Pons (tissue), 1 donor: ENCODE measurements at regions not wholly inside any gene's neighbourhood (a gene's known extent, or its start where the extent isn't known, plus 50 kb on each side); places are given as distances from the start of the nearest gene placed in this dataset.

Experiments
- DNase-seq: peaks from one replicate; pipeline ENCODE4 v3.0.0-alpha.2; 2016; ENCODE audit warnings: low spot score

DNA sequence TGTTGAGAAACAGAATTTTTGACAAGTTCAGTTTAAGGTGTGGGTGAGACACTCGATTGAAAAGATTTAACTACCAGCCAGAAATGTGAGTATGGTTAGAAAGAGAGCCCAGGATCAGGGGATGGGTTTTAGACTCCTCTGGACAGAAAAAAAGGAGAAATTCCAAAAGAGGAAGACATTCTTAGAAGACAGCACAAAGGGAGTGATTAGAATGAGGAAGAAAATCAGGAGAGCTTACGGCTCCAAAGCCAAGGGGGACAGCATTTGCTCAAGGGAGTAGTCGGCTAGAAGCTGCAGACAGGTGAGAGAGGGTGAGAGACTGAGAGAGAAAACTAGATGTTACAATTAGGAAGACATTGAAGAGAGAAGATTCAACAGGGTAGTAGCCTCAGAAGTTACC, 166.1 kb downstream of the ADAMTS15 start:
- no peak for DNase-seq

DNA sequence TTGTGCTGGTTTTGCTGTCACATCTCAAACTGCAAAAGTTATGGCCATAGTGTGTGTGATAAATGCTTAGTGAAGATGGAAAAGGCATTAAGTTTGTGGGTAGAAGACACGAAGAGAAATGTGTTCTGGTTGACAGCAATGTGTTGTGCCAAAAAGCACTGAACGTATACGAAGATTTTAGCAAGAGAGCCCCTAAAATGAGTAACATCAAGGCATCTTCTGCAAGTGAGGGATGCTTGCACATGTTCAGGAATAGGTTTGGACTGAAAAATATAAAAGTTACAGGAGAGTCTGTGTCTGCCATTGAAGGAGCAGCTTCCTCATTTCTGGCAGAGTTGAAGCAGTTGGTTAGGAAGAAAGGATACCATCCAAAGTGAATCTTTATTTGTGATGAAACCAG, 167.1 kb downstream of the ADAMTS15 start:
- DNase-seq, result no peak

DNA sequence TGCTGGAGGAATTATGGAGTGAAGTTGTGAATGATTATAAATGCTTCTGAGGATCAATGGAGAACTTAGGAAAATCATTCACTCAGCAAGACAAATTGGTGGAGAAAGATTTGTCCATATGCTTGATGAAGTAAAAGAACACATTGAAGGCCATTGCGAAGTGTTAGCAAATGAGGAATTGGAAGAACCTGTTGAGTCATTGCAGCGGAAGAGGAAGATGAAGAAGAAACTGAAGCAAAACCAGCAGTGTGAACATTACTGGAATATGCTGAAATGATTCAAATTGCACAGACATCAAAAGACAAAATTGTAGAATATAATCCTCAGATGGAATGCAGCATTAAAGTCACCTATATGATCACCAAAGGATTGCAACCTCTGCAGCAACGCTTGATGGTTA, 168.1 kb downstream of the ADAMTS15 start:
- no peak for DNase-seq

DNA sequence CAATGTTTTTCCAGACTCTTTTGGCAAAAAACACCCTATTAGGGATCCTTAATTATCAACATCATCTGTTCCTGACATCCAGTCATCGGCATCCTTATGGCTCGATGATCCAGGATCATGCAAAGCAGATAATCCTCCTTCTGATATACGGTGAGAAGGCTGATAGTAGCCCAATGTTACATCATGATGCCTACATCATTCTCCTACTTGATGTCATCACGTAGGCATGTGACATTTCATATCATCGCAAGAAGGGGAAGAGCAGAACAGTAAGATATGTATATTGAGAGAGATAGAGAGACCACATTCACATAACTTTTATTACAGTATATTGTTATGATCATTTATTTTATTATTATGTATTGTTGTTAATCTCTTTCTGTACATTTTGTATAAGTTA, 168.6 kb downstream of the ADAMTS15 start:
- no peak for DNase-seq

DNA sequence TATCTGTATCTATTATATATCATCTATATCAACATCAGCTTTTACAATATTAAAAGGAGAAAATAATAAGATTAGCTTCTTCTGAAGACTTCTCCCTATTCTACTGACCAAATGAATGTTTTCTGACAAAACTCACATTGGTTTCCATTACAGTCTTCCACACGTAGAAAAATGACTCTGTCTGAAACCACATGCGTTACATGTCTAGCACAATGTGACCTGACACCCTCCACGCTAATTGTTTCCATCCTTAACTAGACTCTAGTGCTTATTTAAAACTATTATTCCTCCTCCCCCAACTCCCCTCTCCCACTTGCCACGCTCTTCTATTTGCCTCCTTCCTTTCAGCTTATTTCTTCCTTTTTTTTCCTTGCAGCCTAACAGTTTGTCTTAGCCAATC, 172.1 kb downstream of the ADAMTS15 start:
- DNase-seq, result no peak

DNA sequence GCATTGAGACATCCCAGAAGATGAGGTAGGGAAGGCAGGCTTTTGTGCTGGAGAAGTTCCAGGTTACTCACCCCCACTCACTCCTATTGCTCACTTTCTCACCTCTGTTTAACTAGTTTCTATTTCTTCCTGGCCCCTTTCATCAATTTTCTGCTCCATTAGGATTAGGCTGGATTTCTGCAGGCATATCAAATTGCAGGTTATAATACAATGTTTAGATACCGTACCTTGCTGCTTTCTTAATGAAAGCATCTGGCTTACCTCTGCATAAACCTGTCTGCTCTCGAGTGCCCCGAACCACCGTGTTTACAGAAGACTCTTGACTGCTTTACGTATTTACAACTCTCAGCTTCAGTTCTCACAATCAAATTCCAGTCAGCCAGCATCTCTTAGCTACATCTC, 173.7 kb downstream of the ADAMTS15 start:
- no peak for DNase-seq

DNA sequence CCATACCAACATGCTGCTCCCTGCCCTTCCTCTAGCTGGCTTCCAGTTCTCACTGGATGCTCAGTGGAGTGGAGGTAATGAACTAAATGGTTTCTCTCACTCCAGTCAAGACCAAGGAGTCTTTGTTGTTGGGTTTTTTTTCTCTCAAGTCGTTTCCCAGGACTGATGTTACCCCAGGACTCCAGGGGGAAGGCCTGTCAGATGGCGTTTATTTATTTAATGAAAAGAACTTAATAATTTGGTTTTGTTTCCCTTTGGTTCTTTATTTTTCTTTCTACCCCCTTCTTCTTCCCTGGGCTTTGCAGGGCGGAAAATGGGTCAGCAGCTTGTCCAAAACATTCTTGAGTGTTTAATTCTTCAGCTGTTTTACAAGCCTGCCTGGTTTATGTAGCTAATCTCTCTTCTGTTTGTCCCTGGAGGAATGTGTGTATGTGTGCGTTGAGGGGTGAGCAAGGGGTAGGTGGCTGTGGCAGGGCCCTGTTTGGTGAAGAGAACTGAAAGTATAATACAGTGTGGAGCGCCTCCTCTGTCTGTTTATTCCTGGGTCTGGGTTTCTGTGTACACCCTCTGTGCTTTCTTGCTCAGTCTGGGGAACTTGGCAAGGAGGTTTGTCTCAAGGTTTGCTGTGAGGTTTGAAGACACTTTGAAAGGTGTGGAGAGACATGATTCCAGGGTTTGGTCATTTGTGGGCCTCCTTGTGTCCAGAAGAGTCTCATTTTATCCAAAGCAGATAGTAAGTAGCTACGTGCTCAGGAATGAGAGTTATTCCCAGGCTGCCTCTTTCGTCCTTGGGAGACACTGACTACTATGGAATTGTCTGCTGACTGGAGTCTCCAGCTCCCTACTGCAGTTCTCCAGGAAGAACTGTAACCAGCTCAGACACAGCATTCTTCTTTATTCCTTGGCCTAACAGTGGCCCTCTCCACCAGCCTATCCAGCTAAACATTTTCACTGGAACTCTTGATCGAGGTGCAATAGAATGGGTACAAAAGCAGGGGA, 175.5 kb downstream of the ADAMTS15 start:
- DNase-seq, result no peak

DNA sequence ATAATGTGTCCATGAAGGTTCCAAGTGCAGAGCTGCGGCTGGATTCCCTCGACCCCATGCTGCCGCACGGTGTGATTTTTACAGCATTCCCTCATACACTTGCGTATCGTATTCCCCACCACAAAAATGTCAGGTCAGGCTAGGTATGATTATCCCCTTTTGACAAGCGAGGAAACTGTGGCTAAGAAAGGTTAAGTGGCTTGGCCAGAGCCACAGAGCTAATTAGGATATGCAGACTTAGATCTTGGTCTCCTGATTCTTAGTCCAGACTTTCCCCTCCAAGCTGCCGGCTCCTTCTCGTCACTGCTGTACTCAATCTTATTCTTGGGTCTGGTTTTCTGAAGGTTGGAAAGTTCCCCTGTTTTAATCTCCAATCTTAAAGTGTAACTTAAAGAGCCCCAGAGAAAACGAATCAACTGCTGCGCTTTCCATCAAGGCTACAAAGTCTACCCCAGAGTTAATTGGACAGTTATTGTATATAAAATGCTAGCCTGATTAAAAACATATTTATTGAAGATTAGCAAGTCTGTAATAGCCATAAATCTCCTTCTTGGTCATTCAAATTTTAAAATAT, 176.6 kb downstream of the ADAMTS15 start:
- no peak for DNase-seq

DNA sequence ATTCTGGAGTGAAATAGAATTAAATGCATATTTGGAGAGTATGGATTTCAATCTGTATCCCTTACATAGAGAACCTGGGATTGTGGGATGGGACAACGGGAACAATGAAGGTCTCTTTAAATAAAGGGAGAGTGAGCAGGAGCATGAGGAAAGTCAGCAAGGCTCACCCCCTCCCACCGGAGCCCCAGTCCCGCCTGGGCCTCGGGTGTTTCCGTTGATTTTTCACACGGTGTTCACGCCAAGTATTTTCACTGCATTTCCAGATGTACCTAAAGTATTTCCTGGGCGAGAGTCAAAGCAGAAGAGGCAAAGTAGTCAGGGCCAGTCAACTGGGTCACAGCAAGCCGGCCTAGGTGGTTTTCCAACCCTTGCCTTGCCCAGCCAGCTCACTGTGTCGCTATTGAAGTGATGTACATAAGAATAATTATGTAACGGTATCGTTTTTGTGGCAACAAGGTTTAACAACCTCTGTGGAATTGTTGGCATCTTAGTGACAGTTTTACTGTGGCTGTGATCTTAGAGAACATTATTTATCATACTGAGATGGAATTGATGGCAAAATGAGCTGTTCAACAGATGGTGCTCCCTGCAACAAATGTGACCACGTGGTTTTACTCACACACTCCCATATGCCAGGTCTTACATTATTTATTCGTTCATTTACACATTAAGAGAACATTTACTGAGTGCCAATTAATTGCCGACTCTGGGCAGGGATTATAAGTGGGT, 177.3 kb downstream of the ADAMTS15 start:
- DNase-seq, result no peak

DNA sequence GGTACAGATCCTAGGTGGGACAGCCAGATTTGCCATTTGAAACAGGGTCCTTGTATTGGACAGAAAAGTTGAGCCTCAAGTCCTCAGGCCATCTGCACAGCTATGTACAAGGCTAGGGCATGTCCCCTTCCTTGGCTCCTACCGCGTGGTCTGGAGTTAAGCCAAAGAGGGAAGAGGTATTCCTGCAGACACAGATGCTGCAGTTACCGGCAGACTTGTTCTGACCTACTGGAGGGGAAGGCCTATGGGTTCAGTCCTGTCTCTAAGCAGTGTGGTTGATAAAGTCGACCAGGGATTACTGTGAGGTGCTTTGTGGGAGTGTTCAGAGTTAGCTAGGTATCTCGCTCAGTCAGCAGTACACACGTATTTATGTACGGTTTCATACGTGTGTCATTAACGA, 180.6 kb downstream of the ADAMTS15 start:
- DNase-seq, result no peak

DNA sequence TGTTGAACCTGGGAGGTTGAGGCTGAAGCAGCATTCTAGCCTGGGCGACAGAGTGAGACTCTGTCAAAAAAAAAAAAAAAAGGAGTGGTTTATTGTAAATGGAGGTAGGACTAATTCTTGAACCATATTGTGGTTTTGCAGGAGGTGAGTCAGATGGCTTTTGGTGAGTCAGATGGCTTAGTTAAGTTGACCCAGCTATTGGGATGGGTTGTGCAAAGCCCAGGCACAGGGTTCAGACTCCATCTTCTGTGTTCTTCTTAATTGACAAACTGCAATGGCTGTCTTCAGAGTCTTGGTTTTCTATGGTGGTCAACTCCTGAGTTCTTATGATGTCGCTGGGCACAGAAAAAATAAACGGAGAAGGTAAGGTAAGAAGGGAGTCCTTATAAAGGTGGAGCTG, 182.7 kb downstream of the ADAMTS15 start:
- DNase-seq, result no peak

DNA sequence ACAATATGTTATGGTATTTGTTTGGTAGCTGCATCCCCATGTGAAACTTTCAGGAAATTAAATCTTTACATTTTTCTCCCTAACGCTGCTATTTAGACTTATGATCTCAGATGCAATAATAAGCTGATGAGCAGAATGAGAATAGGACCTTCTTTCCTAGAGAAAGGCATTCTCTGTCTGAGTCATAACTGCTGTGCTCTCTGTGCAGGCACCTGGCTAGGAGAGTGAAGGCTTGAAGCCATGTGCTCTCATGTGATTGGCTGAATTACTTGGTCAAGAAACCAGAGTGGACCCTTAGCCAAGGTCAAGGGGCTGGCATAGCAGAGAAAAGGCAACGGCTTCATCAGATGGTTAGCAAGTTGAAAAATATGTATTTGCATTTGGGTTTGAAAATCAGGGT, 185.0 kb downstream of the ADAMTS15 start:
- DNase-seq, result no peak

DNA sequence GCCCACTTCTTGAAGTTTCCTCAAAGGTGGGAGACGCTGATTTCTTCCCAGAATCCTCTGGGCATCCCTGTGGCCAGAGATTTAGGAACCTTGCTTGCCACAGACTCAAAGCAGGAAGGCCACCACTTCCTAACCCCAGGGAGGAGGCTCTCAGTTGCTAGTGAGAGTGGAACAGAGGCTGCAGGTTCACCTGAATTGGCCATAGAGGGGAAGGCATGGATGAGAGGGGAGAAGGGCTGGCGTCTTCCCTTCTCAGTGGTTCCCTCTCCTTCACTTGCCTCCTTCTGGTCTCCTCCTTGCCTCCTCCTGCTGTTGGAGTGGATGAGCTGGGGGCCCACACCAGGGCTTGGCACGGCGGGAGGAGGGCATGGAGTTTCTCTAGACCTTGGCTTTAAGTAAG, 185.7 kb downstream of the ADAMTS15 start:
- DNase-seq, result no peak

DNA sequence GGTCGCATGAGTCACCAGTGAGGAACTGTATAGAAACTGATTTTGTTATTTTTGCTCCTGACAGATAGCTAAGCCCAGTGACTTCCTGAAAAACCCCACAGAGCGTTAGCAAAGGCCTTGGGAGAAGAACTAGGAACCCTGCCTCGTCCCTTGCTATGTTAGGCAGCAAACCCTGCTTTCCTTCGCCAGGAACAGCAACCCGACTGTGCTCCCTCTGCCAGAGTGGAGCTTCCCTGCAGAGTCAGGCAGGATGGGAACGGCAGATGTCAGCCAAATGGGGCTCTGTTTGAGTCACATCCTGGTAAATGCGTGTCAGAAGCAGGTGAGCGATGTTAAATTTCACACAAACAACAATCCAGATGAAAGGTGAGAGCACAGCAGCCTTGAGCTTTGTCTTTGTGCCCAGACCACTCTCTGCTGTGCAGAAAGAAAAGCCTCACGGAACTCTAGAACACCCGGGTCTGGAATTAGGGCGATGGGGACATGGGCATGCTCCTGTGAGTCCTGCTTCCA, 186.6 kb downstream of the ADAMTS15 start:
- DNase-seq, result peak; percentile 35

DNA sequence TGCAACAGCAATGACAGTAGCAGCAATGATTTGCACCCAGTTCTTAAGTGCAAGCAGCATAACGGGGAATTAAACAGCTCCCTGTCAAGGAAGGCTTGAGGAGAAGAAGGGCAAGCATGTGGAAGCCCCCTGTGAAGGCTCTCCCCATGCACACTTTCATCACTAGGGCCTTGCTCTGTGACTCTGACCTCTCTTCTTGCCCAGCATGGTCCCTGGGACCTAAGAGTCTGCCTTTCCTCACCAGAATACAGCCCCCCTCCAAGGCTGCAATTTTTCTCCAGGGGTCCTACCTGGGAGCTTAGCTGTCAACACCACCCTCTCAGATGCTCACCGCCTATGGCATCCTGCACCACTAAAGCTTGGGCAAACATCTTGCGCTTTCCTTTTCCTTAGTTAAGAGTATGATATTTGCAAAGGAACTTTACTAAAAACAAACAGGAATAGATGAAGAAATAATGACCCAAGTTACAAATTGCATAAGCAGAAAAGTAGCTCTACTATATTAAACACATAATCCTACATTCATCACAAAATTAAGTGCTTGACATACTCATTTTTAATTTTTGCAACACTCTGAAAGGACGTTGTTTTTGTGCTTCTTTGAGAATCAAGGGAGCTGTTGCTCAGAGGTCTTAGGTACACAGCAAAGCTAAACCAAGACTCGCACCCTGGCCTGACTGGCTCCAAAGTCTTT, 187.6 kb downstream of the ADAMTS15 start:
- no peak for DNase-seq

DNA sequence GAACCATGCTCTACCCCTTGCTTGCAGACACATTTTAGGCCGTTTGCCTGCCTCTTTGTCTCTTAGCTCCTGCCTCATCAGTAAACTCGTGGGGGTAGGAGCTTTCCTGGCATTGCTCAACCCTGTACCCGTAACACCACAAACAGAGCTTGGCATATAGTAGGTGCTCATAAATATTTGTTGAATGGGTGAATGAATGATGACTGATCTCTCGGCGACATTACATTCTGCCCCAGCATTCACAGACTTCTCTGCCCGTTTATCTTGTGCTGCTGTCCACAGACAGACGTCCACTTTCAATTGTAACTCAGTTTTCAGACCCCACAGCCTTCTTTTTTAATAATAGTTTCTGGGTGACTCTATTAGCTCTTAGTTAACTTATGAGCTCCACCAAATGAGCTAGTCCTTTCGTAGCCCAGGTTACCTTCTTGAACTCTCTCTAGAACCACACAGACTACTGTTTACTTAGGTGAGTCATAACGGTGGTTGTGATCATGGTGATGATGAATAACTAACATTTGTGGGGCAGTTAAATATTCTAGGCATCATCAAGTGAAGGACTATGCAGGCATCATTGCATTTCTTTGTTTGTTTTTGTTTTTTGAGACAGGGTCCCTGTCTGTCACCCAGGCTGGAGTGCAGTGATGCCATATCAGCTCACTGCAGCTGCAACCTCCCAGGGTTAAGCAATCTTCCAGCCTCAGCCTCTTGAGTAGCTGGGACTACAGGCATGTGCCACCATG, 188.4 kb downstream of the ADAMTS15 start:
- no peak for DNase-seq

DNA sequence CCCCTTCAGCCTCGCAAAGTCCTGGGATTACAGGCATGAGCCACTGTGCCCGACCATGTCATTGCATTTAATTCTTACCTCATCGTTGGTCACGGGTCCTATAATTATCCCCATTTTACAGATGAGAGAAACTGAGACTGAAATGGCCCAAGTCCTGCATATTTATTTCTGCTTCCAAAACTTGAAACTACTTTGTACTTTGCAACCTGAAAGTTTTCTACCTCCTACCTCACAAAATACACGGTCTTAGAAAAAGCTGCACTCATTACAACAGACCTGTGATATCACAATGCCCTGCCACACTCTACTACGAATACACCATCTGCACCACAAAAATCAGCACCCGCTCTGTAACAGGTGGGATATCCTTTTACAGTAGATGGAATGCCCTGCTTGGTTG, 189.1 kb downstream of the ADAMTS15 start:
- no peak for DNase-seq

DNA sequence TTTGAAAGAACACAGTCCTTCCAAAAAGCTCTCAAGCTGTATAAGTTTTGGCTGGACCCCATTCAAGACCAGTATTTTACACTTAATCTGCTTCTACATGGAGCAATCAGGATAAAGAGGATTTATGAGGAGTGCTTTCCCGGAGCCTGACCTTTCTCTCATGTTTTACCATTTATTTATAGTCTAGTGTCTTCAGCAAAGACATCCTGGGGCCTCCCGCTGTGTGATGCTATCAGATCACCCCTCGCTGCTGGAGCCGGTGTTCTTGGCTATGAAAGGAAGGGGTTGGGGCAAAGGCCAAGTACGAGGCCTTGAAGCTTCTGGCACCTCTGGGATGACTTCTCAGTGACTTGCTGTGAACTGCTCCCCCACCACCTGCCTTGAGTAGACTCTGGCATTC, 189.6 kb downstream of the ADAMTS15 start:
- no peak for DNase-seq

DNA sequence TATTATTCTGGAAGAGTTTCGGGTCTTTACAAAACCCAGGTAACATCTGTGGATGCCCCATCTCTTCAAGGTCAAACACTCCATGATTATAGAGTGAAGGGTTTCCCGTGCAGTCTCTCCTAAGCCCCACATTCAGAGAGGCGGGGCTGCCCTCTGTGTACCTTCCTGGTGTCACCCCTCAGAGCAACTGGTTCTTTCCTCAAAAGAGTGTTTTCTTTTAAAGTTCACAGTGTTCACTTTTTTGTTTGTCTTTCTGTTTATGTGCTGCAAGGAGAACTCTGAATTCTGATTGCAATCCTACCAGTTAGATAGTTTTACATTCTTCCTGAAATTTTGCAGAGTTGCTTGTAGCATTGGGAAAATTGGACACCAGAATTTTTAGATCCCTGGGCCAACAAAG, 190.2 kb downstream of the ADAMTS15 start:
- DNase-seq, result no peak

DNA sequence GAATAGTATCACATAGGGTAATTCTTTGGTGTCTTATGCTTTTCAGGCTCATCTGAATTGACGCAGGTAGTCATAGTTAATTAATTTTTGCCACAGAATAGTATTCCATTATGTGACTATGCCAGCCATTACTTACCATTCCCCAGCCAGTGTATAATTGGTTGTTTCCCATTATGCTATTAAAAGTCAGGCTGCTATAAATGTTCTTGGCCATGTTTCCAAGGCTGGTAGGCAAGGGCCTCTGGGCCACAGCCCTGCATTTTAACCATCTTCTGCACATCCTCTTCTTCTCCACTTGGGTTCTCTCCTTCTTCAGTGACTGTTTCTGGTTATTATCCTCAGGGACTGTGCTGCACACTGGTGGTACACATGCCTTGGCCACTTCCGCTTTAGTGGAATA, 190.9 kb downstream of the ADAMTS15 start:
- DNase-seq, result no peak

DNA sequence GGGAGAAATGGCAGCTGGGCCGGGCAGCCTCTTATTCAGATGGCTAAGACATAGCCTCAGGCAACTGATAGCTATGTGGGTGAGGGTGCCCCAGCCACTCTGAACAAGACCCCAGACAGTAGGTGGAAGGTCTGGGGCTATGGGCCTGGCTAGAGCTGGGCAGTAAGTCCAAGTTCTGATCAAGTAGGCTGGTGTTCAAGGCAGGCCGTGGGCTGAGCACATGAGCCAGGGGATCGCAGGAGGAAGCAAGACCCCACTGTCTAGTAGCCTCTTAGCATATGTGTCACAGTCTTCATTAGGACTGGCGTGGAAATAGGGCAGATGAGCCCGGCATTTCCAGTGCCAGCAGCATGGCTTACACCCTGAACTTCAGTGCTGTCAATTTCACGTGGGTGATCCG, 192.1 kb downstream of the ADAMTS15 start:
- DNase-seq, result no peak
